K562 (cell line): ENCODE measurements at regions not wholly inside any gene's neighbourhood (a gene's known extent, or its start where the extent isn't known, plus 50 kb on each side); places are given as distances from the start of the nearest gene placed in this dataset.

Experiments used
- ATAC-seq: fragments of 200-7000 bp; cut with Tn5 transposase; 3 replicates; pipeline ENCODE4 v1.9.1; 2020; ENCODE audit warnings: moderate library complexity
- BruUV-seq: library from RNA; stranded (reverse); fragments of 400-500 nt; replicated peaks from 2 replicates; lab custom pipeline; 2021; lab: Mats Ljungman, UMichigan
- CTCF ChIA-PET: fragments of 300-600 bp; formaldehyde crosslinking; extraction: SDS; loops from one replicate; lab custom pipeline; 2021; ENCODE audit warnings: low intra/inter-chr PET ratio; lab: Yijun Ruan, JAX
- POLR2A ChIA-PET: fragments of 300-600, 350-650 bp; sonication (Branson Sonifier 250); formaldehyde crosslinking; extraction: SDS; loops from one replicate; lab custom pipeline; 2021; ENCODE audit warnings: antibody characterized with exemption, inconsistent platforms; lab: Yijun Ruan, JAX
- DNase-seq, 4 experiments: peaks; one replicate each; pipeline versions ENCODE4 v3.0.0 to v3.0.0-alpha.2; 2011 to 2018; ENCODE audit warnings: low spot score in 3 of 4, mixed read lengths in 3 of 4; ENCODE audit errors: extremely low read depth in 1 of 4
- FAIRE-seq: peaks from 2 replicates; lab custom pipeline; 2011; peaks lifted over from hg19 to GRCh38; lab: Jason Lieb, UNC
- H2AFZ ChIP-seq: 2 replicates; pipeline ENCODE4 v1.6.0; 2011; ENCODE audit warnings: low read depth, low read length, control low read depth, inconsistent platforms
- H3K27ac ChIP-seq: fragments of 200-600 bp; 3 replicates; pipeline ENCODE4 v1.8.0; 2011; ENCODE audit warnings: low read depth, mild to moderate bottlenecking, control low read depth, inconsistent platforms, low read length, moderate library complexity, mixed read lengths; ENCODE audit errors: extremely low read depth
- H3K27me3 ChIP-seq, 2 experiments: fragments of 300-600 bp in 1 of 2; 2 replicates in 1 of 2; 3 replicates in 1 of 2; pipeline versions ENCODE4 v1.6.0 to v1.8.0; 2011; ENCODE audit warnings: inconsistent platforms in 2 of 2, low read length in 2 of 2, mild to moderate bottlenecking in 1 of 2, mixed read lengths in 1 of 2, moderate library complexity in 1 of 2; ENCODE audit not compliant: control insufficient read depth in 2 of 2, insufficient read depth in 2 of 2
- H3K36me3 ChIP-seq: fragments of 300-600 bp; 3 replicates; pipeline ENCODE4 v1.8.0; 2011; ENCODE audit warnings: mild to moderate bottlenecking, low read length, inconsistent platforms; ENCODE audit not compliant: control insufficient read depth, insufficient read depth
- H3K4me1 ChIP-seq, 2 experiments: fragments of 200-600 bp in 1 of 2; replicated peaks in 1 of 2; 2 replicates in 1 of 2; 3 replicates in 1 of 2; pipeline versions ENCODE4 v1.5.1 to v1.8.0; 2011; ENCODE audit warnings: inconsistent platforms in 2 of 2, low read length in 2 of 2, mild to moderate bottlenecking in 1 of 2, mixed read lengths in 1 of 2, moderate library complexity in 1 of 2; ENCODE audit not compliant: control insufficient read depth in 2 of 2, insufficient read depth in 2 of 2
- H3K4me2 ChIP-seq: 2 replicates; pipeline ENCODE4 v1.6.1; 2011; ENCODE audit warnings: low read length, control low read depth, inconsistent platforms, mixed read lengths; ENCODE audit not compliant: insufficient read depth
- H3K4me3 ChIP-seq: fragments of 200-600 bp; sonication (generic), shearing (Covaris generic); 2 replicates; pipeline ENCODE4 v1.5.1; 2016; ENCODE audit warnings: control low read depth, inconsistent platforms
- H3K79me2 ChIP-seq: fragments of 200-600 bp; 3 replicates; pipeline ENCODE4 v1.8.0; 2011; ENCODE audit warnings: low read length, inconsistent platforms; ENCODE audit not compliant: control insufficient read depth, insufficient read depth
- H3K9ac ChIP-seq, 2 experiments: 2 replicates each; pipeline versions ENCODE4 v1.6.0 to v1.6.1; 2011; ENCODE audit warnings: low read depth in 2 of 2, low read length in 2 of 2, control low read depth in 1 of 2, inconsistent platforms in 1 of 2, mild to moderate bottlenecking in 1 of 2, mixed read lengths in 1 of 2; ENCODE audit not compliant: insufficient read depth in 1 of 2
- H3K9me1 ChIP-seq: one replicate; pipeline ENCODE4 v1.6.0; 2011; ENCODE audit warnings: inconsistent platforms, mild to moderate bottlenecking, low read length, moderate library complexity; ENCODE audit not compliant: control insufficient read depth, insufficient read depth
- H3K9me3 ChIP-seq: replicated peaks from 2 replicates; pipeline ENCODE4 v1.5.1; 2011; ENCODE audit warnings: low read depth, low read length, inconsistent platforms; ENCODE audit not compliant: control insufficient read depth, insufficient read depth
- H4K20me1 ChIP-seq: replicated peaks from 2 replicates; pipeline ENCODE4 v1.6.1; 2011; ENCODE audit warnings: low read length, inconsistent platforms, mixed read lengths; ENCODE audit not compliant: control insufficient read depth, insufficient read depth
- ATF7 ChIP-seq: fragments of 450-650 bp; IDR thresholded peaks from 2 replicates; pipeline ENCODE4 v1.7.1; 2014; ENCODE audit warnings: mild to moderate bottlenecking, moderate library complexity
- GTF2A2 ChIP-seq: IDR thresholded peaks from 2 replicates; pipeline ENCODE4 v1.6.1; 2016; ENCODE audit warnings: mild to moderate bottlenecking, missing genetic modification characterization, missing compliant biosample characterization
- HDAC8 ChIP-seq: fragments of 450-650 bp; IDR thresholded peaks from 2 replicates; pipeline ENCODE4 v1.6.1; 2016; ENCODE audit warnings: mild to moderate bottlenecking, missing genetic modification characterization, moderate library complexity, missing compliant biosample characterization
- HDGF ChIP-seq: fragments of 450-650 bp; IDR thresholded peaks from 2 replicates; pipeline ENCODE4 v1.6.1; 2016
- HOMEZ ChIP-seq: fragments of 250-450 bp; sonication (Bioruptor Pico); IDR thresholded peaks from 2 replicates; pipeline ENCODE4 v1.4.0; 2020; ENCODE audit warnings: mild to moderate bottlenecking, moderate library complexity
- SRF ChIP-seq, 2 experiments: fragments of 250-450, 450-650 bp in 1 of 2; sonication (Bioruptor Pico) in 1 of 2; sonication (generic) in 1 of 2; formaldehyde crosslinking; IDR thresholded peaks; 2 replicates each; pipeline versions ENCODE4 v1.5.0 to v1.5.1; 2020 to 2022; ENCODE audit warnings: mild to moderate bottlenecking in 1 of 2, missing genetic modification reagents in 1 of 2
- WGBS: fragments of 100-300 bp; shearing (Covaris generic); methylation state at CpG from one replicate; pipeline ENCODE4 v1.1.6; 2016; ENCODE audit warnings: low coverage, mixed read lengths; ENCODE audit not compliant: insufficient coverage; ENCODE audit errors: missing lambda C conversion rate; 5-methylcytosine and 5-hydroxymethylcytosine counted together
- in situ Hi-C: fragments of 300-500 bp; cut with MboI; formaldehyde crosslinking; loops from 4 replicates; pipeline ENCODE4 v1.15.0; 2018; ENCODE audit warnings: inconsistent platforms, mixed read lengths
- intact Hi-C: fragments of 100-400 bp; cut with micrococcal nuclease; formaldehyde crosslinking; loops from 2 replicates; pipeline ENCODE4 v1.14.2; 2022
- TF ChIP-seq, protein P1 (sequence below): fragments of 250-450 bp; sonication (Bioruptor Pico); IDR thresholded peaks from 2 replicates; pipeline ENCODE4 v1.4.0; 2020; ENCODE audit warnings: mild to moderate bottlenecking, moderate library complexity

GRCh38 chr2:42901076-42901640, 108.8 kb upstream of the HAAO start:
- Histone ChIP-seq H3K9ac (no peak overlapping the region; a peak in 1 of 4 replicates), H3K27me3 (no peaks in the 10 kb centered on the region), H3K9me1 (no peaks in the 10 kb centered on the region), H3K36me3 (no peaks in the 10 kb centered on the region), H3K4me3 (no peak overlapping the region), H2AFZ (peak overlapping the region; percentile 38; the same call in 1 of the 2 replicates), H3K4me2 (no peak overlapping the region), H3K4me1 (peaks cover 23 to 38% of the 10 kb centered on the region in 2 experiments), H3K79me2 (no peaks in the 10 kb centered on the region), H4K20me1 (no peaks in the 10 kb centered on the region), H3K9me3 (no peaks in the 10 kb centered on the region; the same call in 1 of the 2 replicates), H3K27ac (no peak overlapping the region)
- FAIRE-seq (no peak), DNase-seq (peak in 1 of 4 experiments; percentile 3), ATAC-seq (no peak)
- in situ Hi-C loops (loop anchor here (10.0 kb wide), 1 partner anchor 346 kb away; no protein-coding TSS in a partner anchor), intact Hi-C loops (no loop called here)
- POLR2A ChIA-PET = interaction anchor here (0.5 to 1.7 kb wide), 3 partner anchors 10 to 320 kb away, joined by 3 to 5 read pairs (median 3); no protein-coding TSS in a partner anchor
- BruUV-seq = no TSS peak
- CTCF ChIA-PET = no interaction called here
- TF ChIP-seq SRF (CRISPR knock-in tag; IDR thresholded peaks at IDR 0.05) (no peak), GTF2A2 (tag) (no peak), HDAC8 (tag) (no peak), ATF7 (no peak), HDGF (no peak), HOMEZ (CRISPR knock-in tag) (no peak)
- TF ChIP-seq, protein P1, sequence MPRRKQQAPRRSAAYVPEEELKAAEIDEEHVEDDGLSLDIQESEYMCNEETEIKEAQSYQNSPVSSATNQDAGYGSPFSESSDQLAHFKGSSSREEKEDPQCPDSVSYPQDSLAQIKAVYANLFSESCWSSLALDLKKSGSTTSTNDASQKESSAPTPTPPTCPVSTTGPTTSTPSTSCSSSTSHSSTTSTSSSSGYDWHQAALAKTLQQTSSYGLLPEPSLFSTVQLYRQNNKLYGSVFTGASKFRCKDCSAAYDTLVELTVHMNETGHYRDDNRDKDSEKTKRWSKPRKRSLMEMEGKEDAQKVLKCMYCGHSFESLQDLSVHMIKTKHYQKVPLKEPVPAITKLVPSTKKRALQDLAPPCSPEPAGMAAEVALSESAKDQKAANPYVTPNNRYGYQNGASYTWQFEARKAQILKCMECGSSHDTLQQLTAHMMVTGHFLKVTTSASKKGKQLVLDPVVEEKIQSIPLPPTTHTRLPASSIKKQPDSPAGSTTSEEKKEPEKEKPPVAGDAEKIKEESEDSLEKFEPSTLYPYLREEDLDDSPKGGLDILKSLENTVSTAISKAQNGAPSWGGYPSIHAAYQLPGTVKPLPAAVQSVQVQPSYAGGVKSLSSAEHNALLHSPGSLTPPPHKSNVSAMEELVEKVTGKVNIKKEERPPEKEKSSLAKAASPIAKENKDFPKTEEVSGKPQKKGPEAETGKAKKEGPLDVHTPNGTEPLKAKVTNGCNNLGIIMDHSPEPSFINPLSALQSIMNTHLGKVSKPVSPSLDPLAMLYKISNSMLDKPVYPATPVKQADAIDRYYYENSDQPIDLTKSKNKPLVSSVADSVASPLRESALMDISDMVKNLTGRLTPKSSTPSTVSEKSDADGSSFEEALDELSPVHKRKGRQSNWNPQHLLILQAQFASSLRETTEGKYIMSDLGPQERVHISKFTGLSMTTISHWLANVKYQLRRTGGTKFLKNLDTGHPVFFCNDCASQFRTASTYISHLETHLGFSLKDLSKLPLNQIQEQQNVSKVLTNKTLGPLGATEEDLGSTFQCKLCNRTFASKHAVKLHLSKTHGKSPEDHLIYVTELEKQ (CRISPR knock-in tag) = no peak
- whole genome bisulfite sequencing = 66% methylated on average over 4 of the region's 4 CpGs
